ENCODE measurements at regions not wholly inside any gene's neighbourhood (a gene's known extent, or its start where the extent isn't known, plus 50 kb on each side); places are given as distances from the start of the nearest gene placed in this dataset.

DNA sequence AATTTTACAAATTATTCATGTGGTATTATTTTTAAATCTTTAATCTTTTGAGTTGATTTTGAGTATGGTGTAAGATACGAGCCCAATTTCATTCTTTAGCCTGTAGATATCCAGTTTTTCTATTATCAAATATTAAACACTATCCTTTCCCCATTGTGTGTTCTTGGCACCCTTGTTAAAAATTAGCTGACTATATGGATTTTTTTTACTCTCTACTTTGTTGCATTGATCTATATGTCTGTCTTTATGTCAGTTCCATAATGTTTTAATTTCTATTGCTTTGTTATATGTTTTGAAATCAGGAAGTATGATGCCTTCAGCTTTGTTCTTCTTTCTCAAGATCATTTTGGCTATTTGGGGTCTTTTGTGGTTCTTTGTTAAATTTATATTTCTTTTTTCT lies 80.9 kb upstream of the ZNF804A start:
- H3K4me2 ChIP-seq (ENCODE audit: insufficient read depth, low read length), result no peak overlapping the region
- H3K36me3 ChIP-seq (ENCODE audit: insufficient read depth, low read length), result no peaks in the 10 kb centered on the region
- H3K4me1 ChIP-seq (ENCODE audit: insufficient read depth, low read length), result no peaks in the 10 kb centered on the region
- no peak overlapping the region for H2AFZ ChIP-seq (ENCODE audit: low read length)
- H4K20me1 ChIP-seq (ENCODE audit: insufficient read depth, low read length), result no peaks in the 10 kb centered on the region
- H3K4me3 ChIP-seq (ENCODE audit: insufficient read depth, low read length), result no peak overlapping the region
- no peak for DNase-seq (ENCODE audit: insufficient read length, low spot score, missing footprints)
- H3K27ac ChIP-seq (ENCODE audit: low read depth, low read length), result no peak overlapping the region
- TF ChIP-seq CTCF (IDR thresholded peaks at IDR 0.05; ENCODE audit: extremely low read depth, low read depth, low read length), result no peak
- H3K79me2 ChIP-seq (ENCODE audit: insufficient read depth, low read length), result no peaks in the 10 kb centered on the region
- no peaks in the 10 kb centered on the region for H3K27me3 ChIP-seq (ENCODE audit: insufficient read depth, low read length)
- H3K9me3 ChIP-seq (ENCODE audit: low read depth, low read length), result no peaks in the 10 kb centered on the region

DNA sequence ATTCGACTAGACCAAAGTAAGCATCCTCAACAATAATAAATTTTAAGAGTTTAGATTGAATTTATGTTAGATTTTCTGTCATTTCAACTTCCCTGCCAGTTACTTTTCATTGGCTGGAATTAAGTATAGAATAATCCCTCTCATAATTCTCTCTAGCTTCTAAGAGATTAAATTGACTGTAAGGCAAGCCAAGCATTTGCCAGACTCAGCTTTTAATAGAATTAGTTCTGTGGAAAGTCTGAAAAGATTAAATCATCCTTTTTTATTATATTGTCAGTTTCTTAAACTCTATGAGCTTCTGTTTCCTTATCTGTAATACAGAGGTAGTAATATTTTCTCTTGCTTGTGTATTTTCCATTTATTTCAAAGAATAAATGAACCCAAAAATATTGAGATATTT lies 77.9 kb upstream of the ZNF804A start:
- no peak for TF ChIP-seq CTCF (IDR thresholded peaks at IDR 0.05; ENCODE audit: extremely low read depth, low read depth, low read length)

DNA sequence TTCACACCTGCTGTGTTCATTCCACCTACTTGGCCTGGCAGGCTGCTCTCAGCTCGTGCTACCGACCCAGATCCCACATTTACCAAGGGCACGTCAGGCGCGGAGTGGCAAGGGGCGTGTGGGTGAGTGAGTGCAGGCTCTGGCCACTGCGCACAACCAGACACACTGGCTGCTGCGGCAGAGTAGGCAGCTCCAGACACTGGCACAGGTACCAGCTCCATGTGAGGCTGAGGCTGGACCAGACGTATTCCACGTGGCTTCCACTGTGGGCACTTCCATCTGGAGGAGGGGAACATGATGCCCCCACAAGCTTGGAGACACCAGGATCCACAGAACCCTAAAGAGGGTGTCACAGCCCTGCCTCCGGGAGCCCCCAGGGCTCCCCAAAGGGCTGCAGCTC lies 74.6 kb upstream of the ZNF804A start:
- Histone ChIP-seq H3K4me1 (ENCODE audit: insufficient read depth, low read length) (no peaks in the 10 kb centered on the region), H2AFZ (ENCODE audit: low read length) (no peak overlapping the region), H3K79me2 (ENCODE audit: insufficient read depth, low read length) (no peaks in the 10 kb centered on the region), H3K9me3 (ENCODE audit: low read depth, low read length) (peaks cover 3% of the 10 kb centered on the region), H3K27me3 (ENCODE audit: insufficient read depth, low read length) (no peaks in the 10 kb centered on the region), H3K36me3 (ENCODE audit: insufficient read depth, low read length) (no peaks in the 10 kb centered on the region), H3K27ac (ENCODE audit: low read depth, low read length) (no peak overlapping the region), H4K20me1 (ENCODE audit: insufficient read depth, low read length) (no peaks in the 10 kb centered on the region), H3K4me2 (ENCODE audit: insufficient read depth, low read length) (no peak overlapping the region), H3K4me3 (ENCODE audit: insufficient read depth, low read length) (no peak overlapping the region)
- no peak for TF ChIP-seq CTCF (IDR thresholded peaks at IDR 0.05; ENCODE audit: extremely low read depth, low read depth, low read length)
- DNase-seq (ENCODE audit: insufficient read length, low spot score, missing footprints), result no peak

More for the DNA sequence above, 77.9 kb upstream of the ZNF804A start:
- Histone ChIP-seq H3K27me3 (ENCODE audit: insufficient read depth, low read length) (no peaks in the 10 kb centered on the region), H2AFZ (ENCODE audit: low read length) (no peak overlapping the region), H3K4me3 (ENCODE audit: insufficient read depth, low read length) (no peak overlapping the region), H3K4me2 (ENCODE audit: insufficient read depth, low read length) (no peak overlapping the region), H3K9me3 (ENCODE audit: low read depth, low read length) (no peaks in the 10 kb centered on the region), H3K79me2 (ENCODE audit: insufficient read depth, low read length) (no peaks in the 10 kb centered on the region), H3K27ac (ENCODE audit: low read depth, low read length) (no peak overlapping the region), H3K36me3 (ENCODE audit: insufficient read depth, low read length) (no peaks in the 10 kb centered on the region), H4K20me1 (ENCODE audit: insufficient read depth, low read length) (no peaks in the 10 kb centered on the region), H3K4me1 (ENCODE audit: insufficient read depth, low read length) (no peaks in the 10 kb centered on the region)
- DNase-seq (ENCODE audit: insufficient read length, low spot score, missing footprints), result no peak

- no peaks in the 10 kb centered on the region for H3K27me3 ChIP-seq (ENCODE audit: insufficient read depth, low read length)
- no peak overlapping the region for H2AFZ ChIP-seq (ENCODE audit: low read length)
- peaks cover 5% of the 10 kb centered on the region for H3K9me3 ChIP-seq (ENCODE audit: low read depth, low read length)
- H3K4me3 ChIP-seq (ENCODE audit: insufficient read depth, low read length), result no peak overlapping the region
- no peak overlapping the region for H3K4me2 ChIP-seq (ENCODE audit: insufficient read depth, low read length)
- no peak overlapping the region for H3K27ac ChIP-seq (ENCODE audit: low read depth, low read length)
- no peaks in the 10 kb centered on the region for H3K36me3 ChIP-seq (ENCODE audit: insufficient read depth, low read length)
- TF ChIP-seq CTCF (IDR thresholded peaks at IDR 0.05; ENCODE audit: extremely low read depth, low read depth, low read length), result no peak
- no peak for DNase-seq (ENCODE audit: insufficient read length, low spot score, missing footprints)
- no peaks in the 10 kb centered on the region for H3K4me1 ChIP-seq (ENCODE audit: insufficient read depth, low read length)
- no peaks in the 10 kb centered on the region for H4K20me1 ChIP-seq (ENCODE audit: insufficient read depth, low read length)
- no peaks in the 10 kb centered on the region for H3K79me2 ChIP-seq (ENCODE audit: insufficient read depth, low read length)
These were observed 73.6 kb upstream of the ZNF804A start for GRCh38 chr2:184524551-184525382.

All from osteoblast (primary cell).